Stimulated activated CD4-positive, alpha-beta T cell treated with anti-CD3 and anti-CD28 coated beads, TNF-alpha, amount 100 ng/mL, for 4 hours (primary cell): ENCODE measurements at regions not wholly inside any gene's neighbourhood (a gene's known extent, or its start where the extent isn't known, plus 50 kb on each side); places are given as distances from the start of the nearest gene placed in this dataset.

ENCODE experiments used
- DNase-seq, 3 experiments: peaks; one replicate each; pipeline ENCODE4 v3.0.0-alpha.2; 2020; ENCODE audit warnings: low read depth in 3 of 3

- no peak for DNase-seq
Measured at GRCh38 chr20:4600308-4601014, 85.8 kb upstream of the PRNP start.

- DNase-seq, result no peak
Measured at GRCh38 chr20:4597215-4597614, 89.0 kb upstream of the PRNP start.

GRCh38 chr20:4593149-4593525 is 93.1 kb upstream of the PRNP start:
- DNase-seq, result no peak

- DNase-seq, result peak in 2 of 3 experiments; percentile 30 to 51
Measured at GRCh38 chr20:4592316-4593148, 93.7 kb upstream of the PRNP start.

GRCh38 chr20:4591975-4592315 is 94.3 kb upstream of the PRNP start:
- DNase-seq, result no peak

- DNase-seq, result no peak
Measured at GRCh38 chr20:4585758-4586157, 100.5 kb upstream of the PRNP start.

GRCh38 chr20:4585104-4585753 is 101.0 kb upstream of the PRNP start:
- DNase-seq, result no peak

GRCh38 chr20:4584510-4584909 is 101.7 kb upstream of the PRNP start:
- no peak for DNase-seq

- DNase-seq, result no peak
Measured at GRCh38 chr20:4581838-4582237, 104.4 kb upstream of the PRNP start.

GRCh38 chr20:4578375-4578774 is 107.9 kb upstream of the PRNP start:
- no peak for DNase-seq

- no peak for DNase-seq
Measured at GRCh38 chr20:4574356-4574690, 111.9 kb upstream of the PRNP start.

- no peak for DNase-seq
Measured at GRCh38 chr20:4573564-4574355, 112.5 kb upstream of the PRNP start.

GRCh38 chr20:4571759-4572531 is 114.3 kb upstream of the PRNP start:
- no peak for DNase-seq

GRCh38 chr20:4569865-4570264 is 116.4 kb upstream of the PRNP start:
- no peak for DNase-seq

- DNase-seq, result no peak
Measured at GRCh38 chr20:4569092-4569491, 117.2 kb upstream of the PRNP start.

GRCh38 chr20:4568361-4568959 is 117.8 kb upstream of the PRNP start:
- DNase-seq, result no peak

- no peak for DNase-seq
Measured at GRCh38 chr20:4567170-4567569, 119.1 kb upstream of the PRNP start.

GRCh38 chr20:4563534-4563933 is 122.7 kb upstream of the PRNP start:
- no peak for DNase-seq

GRCh38 chr20:4563031-4563430 is 123.2 kb upstream of the PRNP start:
- no peak for DNase-seq

GRCh38 chr20:4560667-4561066 is 125.6 kb upstream of the PRNP start:
- no peak for DNase-seq

- no peak for DNase-seq
Measured at GRCh38 chr20:4559906-4560305, 126.3 kb upstream of the PRNP start.
